ENCODE measurements at regions not wholly inside any gene's neighbourhood (a gene's known extent, or its start where the extent isn't known, plus 50 kb on each side); places are given as distances from the start of the nearest gene placed in this dataset.

DNA sequence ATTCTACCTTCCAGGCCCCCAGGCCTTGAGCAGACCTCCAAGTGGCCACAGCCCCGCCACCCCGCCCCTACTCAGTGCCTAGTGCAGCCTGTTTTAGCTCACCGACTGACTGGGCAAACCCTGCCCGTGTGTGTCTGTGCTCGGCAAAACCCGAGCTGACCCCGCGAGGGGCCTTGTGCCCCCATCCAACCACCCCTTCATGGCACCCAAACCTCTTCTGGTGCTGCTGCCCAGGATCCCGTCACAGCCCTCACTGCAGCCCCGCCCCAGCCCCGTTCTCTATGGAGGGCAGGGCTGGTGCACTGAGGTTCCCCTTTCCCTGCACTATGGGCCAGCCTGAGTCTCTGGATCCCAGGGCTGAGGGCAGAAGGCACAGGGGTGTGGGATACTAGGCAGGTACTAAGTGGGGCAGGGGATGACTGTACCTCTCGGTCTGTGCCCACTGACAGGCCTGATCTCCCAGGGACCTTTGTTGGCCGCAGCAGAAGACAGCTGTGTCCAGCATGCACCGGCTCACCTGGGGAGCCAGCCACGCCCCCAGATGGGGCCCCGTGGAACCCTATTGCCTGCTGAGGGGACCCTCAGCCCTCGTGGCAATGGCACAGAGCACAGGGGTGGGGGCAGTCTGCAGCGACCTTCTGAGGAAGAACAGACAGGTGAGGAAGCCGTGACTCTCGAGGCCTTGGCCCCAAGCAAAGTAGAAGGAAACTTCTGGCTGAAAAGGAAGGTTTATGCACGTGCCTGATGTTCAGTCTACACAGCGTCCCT, 69.9 kb upstream of the OTOS start:
- TF ChIP-seq MXI1 (IDR thresholded peaks at IDR 0.05; ENCODE audit: borderline replicate concordance, low read depth, low read length) (no peak), POLR2A (IDR thresholded peaks at IDR 0.05; ENCODE audit: low read depth, low read length) (no peak), NFE2L2 (IDR thresholded peaks at IDR 0.05; ENCODE audit: low read depth, low read length) (no peak), RAD21 (IDR thresholded peaks at IDR 0.05; ENCODE audit: low read length) (no peak), MAZ (IDR thresholded peaks at IDR 0.05; ENCODE audit: borderline replicate concordance, low read depth, low read length) (no peak), RFX5 (IDR thresholded peaks at IDR 0.05; ENCODE audit: low read depth, low read length) (no peak), CHD1 (IDR thresholded peaks at IDR 0.05; ENCODE audit: low read depth, low read length) (no peak), SMC3 (IDR thresholded peaks at IDR 0.05; ENCODE audit: low read depth, low read length) (no peak), MAFK (IDR thresholded peaks at IDR 0.05; ENCODE audit: low read depth, low read length) (no peak)
- TF ChIP-seq, protein P1, sequence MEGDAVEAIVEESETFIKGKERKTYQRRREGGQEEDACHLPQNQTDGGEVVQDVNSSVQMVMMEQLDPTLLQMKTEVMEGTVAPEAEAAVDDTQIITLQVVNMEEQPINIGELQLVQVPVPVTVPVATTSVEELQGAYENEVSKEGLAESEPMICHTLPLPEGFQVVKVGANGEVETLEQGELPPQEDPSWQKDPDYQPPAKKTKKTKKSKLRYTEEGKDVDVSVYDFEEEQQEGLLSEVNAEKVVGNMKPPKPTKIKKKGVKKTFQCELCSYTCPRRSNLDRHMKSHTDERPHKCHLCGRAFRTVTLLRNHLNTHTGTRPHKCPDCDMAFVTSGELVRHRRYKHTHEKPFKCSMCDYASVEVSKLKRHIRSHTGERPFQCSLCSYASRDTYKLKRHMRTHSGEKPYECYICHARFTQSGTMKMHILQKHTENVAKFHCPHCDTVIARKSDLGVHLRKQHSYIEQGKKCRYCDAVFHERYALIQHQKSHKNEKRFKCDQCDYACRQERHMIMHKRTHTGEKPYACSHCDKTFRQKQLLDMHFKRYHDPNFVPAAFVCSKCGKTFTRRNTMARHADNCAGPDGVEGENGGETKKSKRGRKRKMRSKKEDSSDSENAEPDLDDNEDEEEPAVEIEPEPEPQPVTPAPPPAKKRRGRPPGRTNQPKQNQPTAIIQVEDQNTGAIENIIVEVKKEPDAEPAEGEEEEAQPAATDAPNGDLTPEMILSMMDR (conservative IDR thresholded peaks at IDR 0.05; ENCODE audit: low read depth, low read length): no peak
- TF ChIP-seq, protein P2, sequence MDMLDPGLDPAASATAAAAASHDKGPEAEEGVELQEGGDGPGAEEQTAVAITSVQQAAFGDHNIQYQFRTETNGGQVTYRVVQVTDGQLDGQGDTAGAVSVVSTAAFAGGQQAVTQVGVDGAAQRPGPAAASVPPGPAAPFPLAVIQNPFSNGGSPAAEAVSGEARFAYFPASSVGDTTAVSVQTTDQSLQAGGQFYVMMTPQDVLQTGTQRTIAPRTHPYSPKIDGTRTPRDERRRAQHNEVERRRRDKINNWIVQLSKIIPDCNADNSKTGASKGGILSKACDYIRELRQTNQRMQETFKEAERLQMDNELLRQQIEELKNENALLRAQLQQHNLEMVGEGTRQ (IDR thresholded peaks at IDR 0.05; ENCODE audit: low read depth, low read length): no peak

Data from IMR-90 (cell line).